H9 (cell line): ENCODE measurements at regions not wholly inside any gene's neighbourhood (a gene's known extent, or its start where the extent isn't known, plus 50 kb on each side); places are given as distances from the start of the nearest gene placed in this dataset.

Source experiments
- DNase-seq: peaks from one replicate; pipeline ENCODE4 v3.0.0-alpha.2; 2017
- H2AFZ ChIP-seq: one replicate; pipeline ENCODE4 v1.6.1; 2013; ENCODE audit warnings: mild to moderate bottlenecking, low read length, control low read depth, moderate library complexity
- H2AK5ac ChIP-seq: 2 replicates; pipeline ENCODE4 v1.6.1; 2013; ENCODE audit warnings: low read length, control low read depth, mixed read lengths; ENCODE audit not compliant: insufficient read length
- H2BK120ac ChIP-seq: one replicate; pipeline ENCODE4 v1.6.1; 2013; ENCODE audit warnings: low read depth, mild to moderate bottlenecking, low read length, control low read depth, inconsistent platforms; ENCODE audit not compliant: poor library complexity, severe bottlenecking
- H2BK12ac ChIP-seq: 2 replicates; pipeline ENCODE4 v1.6.1; 2013; ENCODE audit warnings: low read length, control low read depth, mixed read lengths, low read depth; ENCODE audit not compliant: insufficient read length
- H2BK15ac ChIP-seq: 2 replicates; pipeline ENCODE4 v1.6.1; 2013; ENCODE audit warnings: low read depth, low read length, control low read depth
- H2BK20ac ChIP-seq: one replicate; pipeline ENCODE4 v1.6.1; 2013; ENCODE audit warnings: low read depth, mild to moderate bottlenecking, low read length, control low read depth, inconsistent platforms; ENCODE audit not compliant: poor library complexity, severe bottlenecking
- H2BK5ac ChIP-seq: 2 replicates; pipeline ENCODE4 v1.6.1; 2013; ENCODE audit warnings: low read length, control low read depth, mixed read lengths; ENCODE audit not compliant: insufficient read length
- H3K14ac ChIP-seq: 2 replicates; pipeline ENCODE4 v1.6.1; 2013; ENCODE audit warnings: low read length, control low read depth; ENCODE audit not compliant: insufficient read depth
- H3K18ac ChIP-seq: 2 replicates; pipeline ENCODE4 v1.6.1; 2013; ENCODE audit warnings: low read depth, mild to moderate bottlenecking, mixed read lengths, low read length, control low read depth; ENCODE audit not compliant: insufficient read length
- H3K23ac ChIP-seq: 2 replicates; pipeline ENCODE4 v1.6.1; 2013; ENCODE audit warnings: low read length, control low read depth, mixed read lengths, low read depth; ENCODE audit not compliant: insufficient read length
- H3K23me2 ChIP-seq: 2 replicates; pipeline ENCODE4 v1.6.1; 2013; ENCODE audit warnings: low read depth, mild to moderate bottlenecking, mixed read lengths, low read length, control low read depth; ENCODE audit not compliant: insufficient read length, poor library complexity, severe bottlenecking
- H3K27ac ChIP-seq: 2 replicates; pipeline ENCODE4 v1.5.1; 2013; ENCODE audit warnings: low read length, control low read depth, mixed read lengths, low read depth; ENCODE audit not compliant: insufficient read length
- H3K27me3 ChIP-seq: 2 replicates; pipeline ENCODE4 v1.6.1; 2013; ENCODE audit warnings: low read length, control low read depth, inconsistent platforms; ENCODE audit not compliant: insufficient read depth
- H3K4ac ChIP-seq: 2 replicates; pipeline ENCODE4 v1.6.1; 2013; ENCODE audit warnings: low read depth, mild to moderate bottlenecking, control low read depth, inconsistent platforms, low read length, moderate library complexity
- H3K4me1 ChIP-seq: 2 replicates; pipeline ENCODE4 v1.6.1; 2013; ENCODE audit warnings: low read length, control low read depth, inconsistent platforms; ENCODE audit not compliant: insufficient read depth
- H3K4me2 ChIP-seq: 2 replicates; pipeline ENCODE4 v1.6.1; 2013; ENCODE audit warnings: low read length, control low read depth, mixed read lengths; ENCODE audit not compliant: insufficient read length, insufficient read depth
- H3K56ac ChIP-seq: 2 replicates; pipeline ENCODE4 v1.6.1; 2013; ENCODE audit warnings: low read depth, mild to moderate bottlenecking, mixed read lengths, low read length, control low read depth; ENCODE audit not compliant: insufficient read length
- H3K79me1 ChIP-seq: 2 replicates; pipeline ENCODE4 v1.6.1; 2013; ENCODE audit warnings: low read depth, mild to moderate bottlenecking, moderate library complexity, low read length, control low read depth, inconsistent platforms; ENCODE audit not compliant: insufficient read depth, poor library complexity, severe bottlenecking
- H3K79me2 ChIP-seq: 2 replicates; pipeline ENCODE4 v1.6.1; 2013; ENCODE audit warnings: low read length, control low read depth, inconsistent platforms; ENCODE audit not compliant: insufficient read depth
- H3K9ac ChIP-seq: 2 replicates; pipeline ENCODE4 v1.6.1; 2013; ENCODE audit warnings: low read length, control low read depth, mixed read lengths; ENCODE audit not compliant: insufficient read length; ENCODE audit errors: extremely low read depth
- H3K9me3 ChIP-seq: one replicate; pipeline ENCODE4 v1.6.1; 2013; ENCODE audit warnings: low read depth, low read length, inconsistent platforms; ENCODE audit not compliant: control insufficient read depth
- H3T11ph ChIP-seq: one replicate; pipeline ENCODE4 v1.6.1; 2013; ENCODE audit warnings: mild to moderate bottlenecking, low read length, control low read depth, inconsistent platforms
- H4K20me1 ChIP-seq: one replicate; pipeline ENCODE4 v1.6.1; 2013; ENCODE audit not compliant: control insufficient read depth, insufficient read length, insufficient read depth
- H4K5ac ChIP-seq: 2 replicates; pipeline ENCODE4 v1.6.1; 2013; ENCODE audit warnings: low read depth, mild to moderate bottlenecking, mixed read lengths, low read length, control low read depth; ENCODE audit not compliant: insufficient read length
- H4K8ac ChIP-seq: replicated peaks from 2 replicates; pipeline ENCODE4 v1.6.1; 2013; ENCODE audit warnings: low read length, control low read depth, mixed read lengths, low read depth; ENCODE audit not compliant: insufficient read length
- H4K91ac ChIP-seq: 2 replicates; pipeline ENCODE4 v1.6.1; 2013; ENCODE audit warnings: low read depth, mild to moderate bottlenecking, moderate library complexity, mixed read lengths, low read length, control low read depth; ENCODE audit not compliant: insufficient read length
- H3K27ac Mint-ChIP-seq, 3 experiments: 2 replicates in 2 of 3; 3 replicates in 1 of 3; pipeline ENCODE4 v1.8.0; 2020 to 2021; ENCODE audit warnings: mixed read lengths in 3 of 3, mild to moderate bottlenecking in 1 of 3, moderate library complexity in 1 of 3
- H3K27me3 Mint-ChIP-seq: 2 replicates; pipeline ENCODE4 v1.8.0; 2021; ENCODE audit warnings: low read depth, mild to moderate bottlenecking, moderate library complexity, mixed read lengths
- H3K36me3 Mint-ChIP-seq, 3 experiments: 2 replicates in 2 of 3; 3 replicates in 1 of 3; pipeline ENCODE4 v1.8.0; 2020 to 2021; ENCODE audit warnings: low read depth in 3 of 3, mixed read lengths in 3 of 3; ENCODE audit not compliant: insufficient read depth in 1 of 3
- H3K4me1 Mint-ChIP-seq, 2 experiments: 2 replicates each; pipeline ENCODE4 v1.8.0; 2020; ENCODE audit warnings: mixed read lengths in 2 of 2
- H3K4me3 Mint-ChIP-seq, 2 experiments: 2 replicates in 1 of 2; 3 replicates in 1 of 2; pipeline ENCODE4 v1.8.0; 2020 to 2021; ENCODE audit warnings: mild to moderate bottlenecking in 2 of 2, mixed read lengths in 2 of 2, moderate library complexity in 1 of 2
- H3K9me3 Mint-ChIP-seq, 2 experiments: 2 replicates in 1 of 2; 3 replicates in 1 of 2; pipeline ENCODE4 v1.8.0; 2020; ENCODE audit warnings: mild to moderate bottlenecking in 2 of 2, mixed read lengths in 2 of 2, moderate library complexity in 1 of 2
- CTCF ChIP-seq: fragments of 200-600 bp; sonication (generic); conservative IDR thresholded peaks from 3 replicates; pipeline ENCODE4 v1.8.0; 2021; ENCODE audit warnings: antibody characterized with exemption, mild to moderate bottlenecking
- WGBS: extraction: QIAGEN DNeasy Blood & Tissue Kit; methylation state at CpG from one replicate; pipeline ENCODE4 v1.1.7; 2013; ENCODE audit warnings: missing lambda C conversion rate, low lambda C conversion rate, mixed read lengths; ENCODE audit not compliant: insufficient read length; ENCODE audit errors: extremely low coverage; 5-methylcytosine and 5-hydroxymethylcytosine counted together

GRCh38 chr6:80469977-80470376 lies 363.5 kb downstream of the BCKDHB start:
- Histone ChIP-seq H3K4me2 (no peak overlapping the region), H2BK120ac (no peak overlapping the region), H3K9me3 (no peaks in the 10 kb centered on the region), H3T11ph (no peak overlapping the region), H3K23ac (no peak overlapping the region), H3K18ac (no peak overlapping the region), H2AK5ac (no peak overlapping the region), H2BK5ac (no peak overlapping the region), H3K4me1 (no peaks in the 10 kb centered on the region), H3K23me2 (no peaks in the 10 kb centered on the region), H3K9ac (no peak overlapping the region), H2BK20ac (no peak overlapping the region), H3K79me2 (no peaks in the 10 kb centered on the region), H3K14ac (no peak overlapping the region), H3K27ac (no peak overlapping the region), H3K79me1 (no peaks in the 10 kb centered on the region), H2BK12ac (no peak overlapping the region), H3K27me3 (no peaks in the 10 kb centered on the region), H3K4ac (no peak overlapping the region), H4K91ac (no peak overlapping the region), H3K56ac (no peak overlapping the region), H4K8ac (no peak overlapping the region), H2BK15ac (no peak overlapping the region), H2AFZ (no peak overlapping the region), H4K20me1 (no peaks in the 10 kb centered on the region), H4K5ac (no peak overlapping the region)
- TF ChIP-seq CTCF: no peak
- WGBS: no CpG with 5 or more reads among the region's 2 CpGs
- Mint-ChIP-seq H3K4me1 (peaks cover 5% of the 10 kb centered on the region in 2 experiments), H3K27me3 (no peaks in the 10 kb centered on the region), H3K27ac (no peak overlapping the region), H3K36me3 (no peaks in the 10 kb centered on the region; a peak in 1 of 7 replicates), H3K9me3 (no peaks in the 10 kb centered on the region), H3K4me3 (no peak overlapping the region)
- no peak for DNase-seq
